OCI-LY1 (cell line): ENCODE measurements at regions not wholly inside any gene's neighbourhood (a gene's known extent, or its start where the extent isn't known, plus 50 kb on each side); places are given as distances from the start of the nearest gene placed in this dataset.

Source experiments
- H2AFZ ChIP-seq: fragments of 200-600 bp; sonication (generic), shearing (Covaris generic); 2 replicates; pipeline ENCODE4 v1.6.0; 2014; ENCODE audit warnings: antibody characterized with exemption, mild to moderate bottlenecking, low read length
- H3F3A ChIP-seq: fragments of 200-600 bp; sonication (generic), shearing (Covaris generic); 2 replicates; pipeline ENCODE4 v1.6.0; 2014; ENCODE audit warnings: mild to moderate bottlenecking, antibody characterized with exemption, low read length, moderate library complexity; ENCODE audit not compliant: insufficient read depth
- H3K27ac ChIP-seq: fragments of 200-600 bp; sonication (generic); 2 replicates; pipeline ENCODE4 v1.5.1; 2014; ENCODE audit warnings: low read length, mixed run types, mild to moderate bottlenecking, low read depth; ENCODE audit not compliant: poor library complexity, severe bottlenecking
- H3K27me3 ChIP-seq: fragments of 200-600 bp; sonication (generic); 2 replicates; pipeline ENCODE4 v1.6.0; 2014; ENCODE audit warnings: antibody characterized with exemption, mild to moderate bottlenecking, low read length, moderate library complexity; ENCODE audit not compliant: insufficient read depth
- H3K36me3 ChIP-seq: fragments of 200-600 bp; sonication (generic); 2 replicates; pipeline ENCODE4 v1.6.1; 2014; ENCODE audit warnings: mild to moderate bottlenecking, antibody characterized with exemption, low read length, moderate library complexity, mixed read lengths; ENCODE audit not compliant: insufficient read depth
- H3K4me1 ChIP-seq: fragments of 200-600 bp; sonication (generic); 2 replicates; pipeline ENCODE4 v1.5.1; 2014; ENCODE audit warnings: mild to moderate bottlenecking, low read length, moderate library complexity; ENCODE audit not compliant: insufficient read depth, severe bottlenecking
- H3K4me2 ChIP-seq: fragments of 200-600 bp; sonication (generic), shearing (Covaris generic); 2 replicates; pipeline ENCODE4 v1.6.1; 2014; ENCODE audit warnings: low read length
- H3K4me3 ChIP-seq: fragments of 200-600 bp; sonication (generic); 2 replicates; pipeline ENCODE4 v1.5.1; 2014; ENCODE audit warnings: low read length, low read depth, mild to moderate bottlenecking, mixed read lengths; ENCODE audit not compliant: poor library complexity, severe bottlenecking
- H3K79me2 ChIP-seq: fragments of 200-600 bp; shearing (Covaris generic); 2 replicates; pipeline ENCODE4 v1.6.1; 2016; ENCODE audit warnings: mixed run types, low read length, mixed read lengths; ENCODE audit not compliant: insufficient read depth
- H3K9ac ChIP-seq: fragments of 200-600 bp; sonication (generic), shearing (Covaris generic); 2 replicates; pipeline ENCODE4 v1.6.1; 2014; ENCODE audit warnings: mild to moderate bottlenecking, low read length, mixed read lengths
- H3K9me2 ChIP-seq: fragments of 200-600 bp; sonication (generic), shearing (Covaris generic); 2 replicates; pipeline ENCODE4 v1.6.1; 2014; ENCODE audit warnings: low read depth, mild to moderate bottlenecking, low read length, mixed read lengths
- H3K9me3 ChIP-seq: fragments of 200-600 bp; shearing (Covaris generic); 2 replicates; pipeline ENCODE4 v1.6.1; 2014; ENCODE audit warnings: low read length, mixed read lengths
- H4K20me1 ChIP-seq: fragments of 200-600 bp; sonication (generic), shearing (Covaris generic); 2 replicates; pipeline ENCODE4 v1.6.0; 2016; ENCODE audit warnings: mild to moderate bottlenecking, low read length; ENCODE audit not compliant: insufficient read depth
- EZH2 ChIP-seq: fragments of 200-600 bp; sonication (generic), shearing (Covaris generic); IDR thresholded peaks from 2 replicates; pipeline ENCODE4 v1.8.0; 2017; ENCODE audit warnings: borderline replicate concordance, mixed run types, mild to moderate bottlenecking, antibody characterized with exemption, low read length, moderate library complexity, mixed read lengths
- TF ChIP-seq, protein P1 (sequence below): fragments of 200-600 bp; sonication (generic), shearing (Covaris generic); IDR thresholded peaks from 2 replicates; pipeline ENCODE4 v1.5.1; 2017; ENCODE audit warnings: mild to moderate bottlenecking, antibody characterized with exemption, low read length, moderate library complexity, mixed read lengths

DNA sequence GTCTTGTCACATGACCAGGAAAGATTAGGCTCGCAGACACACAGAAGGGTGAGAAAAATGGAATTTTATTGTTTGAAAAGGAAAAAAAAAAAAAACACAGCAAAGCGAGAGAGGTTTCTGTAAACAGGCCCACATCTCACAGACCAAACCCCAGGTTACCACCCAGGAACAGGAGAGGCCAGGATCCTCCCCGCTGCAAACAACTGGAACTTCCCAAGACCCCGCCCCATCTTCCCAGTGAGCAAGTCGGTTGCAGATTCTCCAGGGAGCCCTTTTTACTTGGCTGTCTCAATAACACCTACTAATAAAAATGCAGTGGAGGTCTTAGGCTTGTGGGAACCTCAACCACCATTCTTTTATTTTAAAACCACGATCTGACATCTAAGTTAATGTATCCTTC is 84.7 kb upstream of the ETS2 start:
- H3K4me2 ChIP-seq = no peak overlapping the region
- H3K4me3 ChIP-seq = no peak overlapping the region
- no peak overlapping the region for H3K27ac ChIP-seq
- H3K36me3 ChIP-seq = no peaks in the 10 kb centered on the region; the same call in 1 of the 2 replicates
- no peaks in the 10 kb centered on the region for H3F3A ChIP-seq
- H3K4me1 ChIP-seq = no peaks in the 10 kb centered on the region
- H4K20me1 ChIP-seq = no peaks in the 10 kb centered on the region
- no peak overlapping the region for H2AFZ ChIP-seq
- H3K9me3 ChIP-seq = peaks cover 9% of the 10 kb centered on the region; the same call in 1 of the 2 replicates
- H3K79me2 ChIP-seq = no peaks in the 10 kb centered on the region
- TF ChIP-seq, protein P1, sequence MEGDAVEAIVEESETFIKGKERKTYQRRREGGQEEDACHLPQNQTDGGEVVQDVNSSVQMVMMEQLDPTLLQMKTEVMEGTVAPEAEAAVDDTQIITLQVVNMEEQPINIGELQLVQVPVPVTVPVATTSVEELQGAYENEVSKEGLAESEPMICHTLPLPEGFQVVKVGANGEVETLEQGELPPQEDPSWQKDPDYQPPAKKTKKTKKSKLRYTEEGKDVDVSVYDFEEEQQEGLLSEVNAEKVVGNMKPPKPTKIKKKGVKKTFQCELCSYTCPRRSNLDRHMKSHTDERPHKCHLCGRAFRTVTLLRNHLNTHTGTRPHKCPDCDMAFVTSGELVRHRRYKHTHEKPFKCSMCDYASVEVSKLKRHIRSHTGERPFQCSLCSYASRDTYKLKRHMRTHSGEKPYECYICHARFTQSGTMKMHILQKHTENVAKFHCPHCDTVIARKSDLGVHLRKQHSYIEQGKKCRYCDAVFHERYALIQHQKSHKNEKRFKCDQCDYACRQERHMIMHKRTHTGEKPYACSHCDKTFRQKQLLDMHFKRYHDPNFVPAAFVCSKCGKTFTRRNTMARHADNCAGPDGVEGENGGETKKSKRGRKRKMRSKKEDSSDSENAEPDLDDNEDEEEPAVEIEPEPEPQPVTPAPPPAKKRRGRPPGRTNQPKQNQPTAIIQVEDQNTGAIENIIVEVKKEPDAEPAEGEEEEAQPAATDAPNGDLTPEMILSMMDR = no peak
- TF ChIP-seq EZH2 = no peak
- H3K9ac ChIP-seq = no peak overlapping the region
- H3K9me2 ChIP-seq = no peaks in the 10 kb centered on the region
- H3K27me3 ChIP-seq = peaks cover 6% of the 10 kb centered on the region; the same call in 1 of the 2 replicates

DNA sequence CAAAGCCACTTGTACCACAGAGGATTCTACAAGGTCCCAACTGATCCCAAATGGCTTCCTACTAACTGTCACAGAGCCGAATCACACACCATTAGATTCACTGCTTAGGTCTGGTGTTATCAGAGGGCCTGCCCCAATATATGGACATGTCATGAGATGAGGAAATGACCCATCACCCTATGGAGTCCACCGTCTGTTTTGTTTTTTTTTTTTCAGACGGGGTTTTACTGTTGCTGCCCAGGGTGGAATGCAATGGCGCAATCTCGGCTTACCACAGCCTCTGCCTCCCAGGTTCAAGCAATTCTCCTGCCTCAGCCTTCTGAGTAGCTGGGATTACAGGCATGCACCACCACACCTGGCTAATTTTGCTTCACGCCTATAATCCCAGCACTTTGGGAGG is 83.8 kb upstream of the ETS2 start:
- Histone ChIP-seq H3K4me1 (no peaks in the 10 kb centered on the region), H3K9ac (no peak overlapping the region), H3K9me3 (peaks cover 9% of the 10 kb centered on the region; the same call in 1 of the 2 replicates), H3F3A (no peaks in the 10 kb centered on the region), H3K4me3 (no peak overlapping the region), H3K27ac (no peak overlapping the region), H3K9me2 (no peaks in the 10 kb centered on the region), H4K20me1 (no peaks in the 10 kb centered on the region), H3K27me3 (peaks cover 6% of the 10 kb centered on the region; the same call in 1 of the 2 replicates), H3K79me2 (no peaks in the 10 kb centered on the region), H3K36me3 (no peaks in the 10 kb centered on the region; the same call in 1 of the 2 replicates), H3K4me2 (no peak overlapping the region), H2AFZ (no peak overlapping the region)
- no peak for TF ChIP-seq EZH2
- TF ChIP-seq, protein P1 = no peak

DNA sequence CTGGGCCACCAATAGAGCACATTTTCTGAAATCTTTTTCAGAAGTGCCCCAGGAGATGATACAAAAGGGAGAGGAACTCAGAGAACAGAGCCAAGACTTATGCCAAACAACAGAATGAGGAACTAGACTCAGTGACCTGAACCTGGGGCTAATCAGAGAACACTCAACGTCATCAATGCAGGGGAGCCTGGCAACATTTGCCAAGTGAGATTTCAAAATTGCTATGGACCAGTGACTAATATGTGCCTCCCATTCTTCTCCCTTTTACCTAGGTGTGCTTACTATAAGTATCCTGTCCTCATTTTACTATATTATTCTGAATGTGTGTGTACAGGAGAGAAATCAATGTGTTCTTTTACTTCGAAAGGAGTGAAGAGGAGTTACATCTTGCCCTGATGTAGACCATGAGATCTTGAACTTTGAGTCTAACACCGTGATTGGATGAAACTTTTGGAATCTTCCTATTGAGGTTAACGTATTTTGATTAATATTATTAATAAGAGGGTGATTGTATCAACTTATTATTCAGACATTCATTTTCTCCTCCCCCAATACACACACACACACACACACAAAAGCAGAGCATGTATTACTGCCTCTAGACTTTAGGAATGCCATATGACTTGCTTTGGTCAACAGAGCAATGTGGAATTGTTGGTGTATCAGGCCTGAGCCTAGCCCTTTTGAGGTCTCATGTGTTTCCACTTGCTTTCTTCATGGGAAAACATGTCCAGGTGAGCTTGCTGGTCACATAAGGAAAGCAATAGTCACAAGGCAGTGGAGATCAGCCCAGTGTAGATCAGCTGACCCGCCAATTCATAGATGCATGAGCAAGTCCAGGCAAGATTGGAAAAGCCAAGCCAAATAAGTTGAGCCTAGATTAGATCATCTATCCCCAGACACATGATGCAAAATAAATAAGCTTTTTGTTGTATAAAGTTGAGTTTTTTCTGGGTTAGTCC is 80.3 kb upstream of the ETS2 start:
- Histone ChIP-seq H2AFZ (no peak overlapping the region), H3K4me2 (no peak overlapping the region), H4K20me1 (no peaks in the 10 kb centered on the region), H3K27me3 (peaks cover 6% of the 10 kb centered on the region; the same call in 1 of the 2 replicates), H3F3A (no peaks in the 10 kb centered on the region), H3K36me3 (no peaks in the 10 kb centered on the region; the same call in 1 of the 2 replicates), H3K4me1 (no peaks in the 10 kb centered on the region), H3K79me2 (no peaks in the 10 kb centered on the region), H3K9ac (no peak overlapping the region), H3K27ac (no peak overlapping the region), H3K4me3 (no peak overlapping the region), H3K9me2 (no peaks in the 10 kb centered on the region), H3K9me3 (peaks cover 9% of the 10 kb centered on the region; the same call in 1 of the 2 replicates)
- TF ChIP-seq, protein P1 = no peak
- no peak for TF ChIP-seq EZH2
